ENCODE measurements at regions not wholly inside any gene's neighbourhood (a gene's known extent, or its start where the extent isn't known, plus 50 kb on each side); places are given as distances from the start of the nearest gene placed in this dataset.

DNA sequence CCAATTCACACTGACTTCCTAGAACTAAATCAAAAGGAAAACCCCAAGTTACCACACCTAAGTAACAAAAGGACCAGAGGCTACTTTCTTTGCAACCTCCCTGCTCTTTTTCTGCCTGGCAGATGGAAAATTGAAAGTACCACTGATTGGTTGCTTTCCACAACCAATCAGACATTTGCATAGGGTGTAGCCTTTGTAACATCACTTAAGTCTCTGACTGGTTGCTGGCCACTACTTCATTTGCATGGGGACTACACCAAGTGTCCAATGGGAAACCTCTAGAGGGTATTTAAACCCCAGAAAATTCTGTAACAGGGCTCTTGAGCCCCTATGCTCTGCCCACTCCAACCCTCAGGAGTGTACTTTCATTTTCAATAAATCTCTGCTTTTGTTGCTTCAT, 365.0 kb downstream of the LTN1 start:
- Histone ChIP-seq H3K4me3 (no peak overlapping the region), H3K27ac (no peak overlapping the region), H3K36me3 (ENCODE audit: insufficient read depth in 1 of 2, low read depth in 1 of 2) (no peaks in the 10 kb centered on the region), H3K27me3 (ENCODE audit: insufficient read depth in 3 of 3, low read length in 2 of 3) (no peaks in the 10 kb centered on the region), H3K9me3 (no peaks in the 10 kb centered on the region), H3K4me1 (no peaks in the 10 kb centered on the region)
- DNase-seq (no peak), ATAC-seq (no peak)
- intact Hi-C loops (cut with DNase I) = no loop called here
- TF ChIP-seq, protein P1, sequence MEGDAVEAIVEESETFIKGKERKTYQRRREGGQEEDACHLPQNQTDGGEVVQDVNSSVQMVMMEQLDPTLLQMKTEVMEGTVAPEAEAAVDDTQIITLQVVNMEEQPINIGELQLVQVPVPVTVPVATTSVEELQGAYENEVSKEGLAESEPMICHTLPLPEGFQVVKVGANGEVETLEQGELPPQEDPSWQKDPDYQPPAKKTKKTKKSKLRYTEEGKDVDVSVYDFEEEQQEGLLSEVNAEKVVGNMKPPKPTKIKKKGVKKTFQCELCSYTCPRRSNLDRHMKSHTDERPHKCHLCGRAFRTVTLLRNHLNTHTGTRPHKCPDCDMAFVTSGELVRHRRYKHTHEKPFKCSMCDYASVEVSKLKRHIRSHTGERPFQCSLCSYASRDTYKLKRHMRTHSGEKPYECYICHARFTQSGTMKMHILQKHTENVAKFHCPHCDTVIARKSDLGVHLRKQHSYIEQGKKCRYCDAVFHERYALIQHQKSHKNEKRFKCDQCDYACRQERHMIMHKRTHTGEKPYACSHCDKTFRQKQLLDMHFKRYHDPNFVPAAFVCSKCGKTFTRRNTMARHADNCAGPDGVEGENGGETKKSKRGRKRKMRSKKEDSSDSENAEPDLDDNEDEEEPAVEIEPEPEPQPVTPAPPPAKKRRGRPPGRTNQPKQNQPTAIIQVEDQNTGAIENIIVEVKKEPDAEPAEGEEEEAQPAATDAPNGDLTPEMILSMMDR (IDR thresholded peaks at IDR 0.05) = no peak

DNA sequence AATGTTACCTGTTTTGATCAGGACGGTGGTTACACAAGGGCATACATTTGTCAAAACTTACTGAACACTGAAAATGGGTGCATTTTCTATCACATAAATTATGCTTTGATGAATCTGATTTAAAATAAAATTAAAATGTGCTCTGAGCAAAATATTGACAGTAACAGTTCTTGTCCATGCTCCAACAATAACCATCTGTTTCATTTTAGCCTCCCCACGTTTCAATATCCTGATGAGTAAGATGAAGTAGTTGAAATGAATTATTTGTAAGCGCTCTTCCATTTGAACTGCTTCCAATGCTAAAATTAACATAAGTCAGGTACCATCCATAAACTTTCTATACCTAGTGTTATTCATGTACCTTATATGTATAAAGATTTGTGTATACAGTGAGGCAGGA, 365.4 kb downstream of the LTN1 start:
- 72 to 84% (median 73%) methylated on average over 3 of the region's 3 CpGs for WGBS, 3 donors
- H3K36me3 ChIP-seq (ENCODE audit: insufficient read depth in 1 of 2, low read depth in 1 of 2) = no peaks in the 10 kb centered on the region
- TF ChIP-seq, protein P1 (IDR thresholded peaks at IDR 0.05) = no peak
- H3K9me3 ChIP-seq = no peaks in the 10 kb centered on the region
- no peak overlapping the region for H3K4me3 ChIP-seq
- no peaks in the 10 kb centered on the region for H3K27me3 ChIP-seq (ENCODE audit: insufficient read depth in 3 of 3, low read length in 2 of 3)
- no peak for DNase-seq
- H3K27ac ChIP-seq = no peak overlapping the region
- intact Hi-C loops (cut with DNase I) = no loop called here
- ATAC-seq = no peak
- H3K4me1 ChIP-seq = no peaks in the 10 kb centered on the region

DNA sequence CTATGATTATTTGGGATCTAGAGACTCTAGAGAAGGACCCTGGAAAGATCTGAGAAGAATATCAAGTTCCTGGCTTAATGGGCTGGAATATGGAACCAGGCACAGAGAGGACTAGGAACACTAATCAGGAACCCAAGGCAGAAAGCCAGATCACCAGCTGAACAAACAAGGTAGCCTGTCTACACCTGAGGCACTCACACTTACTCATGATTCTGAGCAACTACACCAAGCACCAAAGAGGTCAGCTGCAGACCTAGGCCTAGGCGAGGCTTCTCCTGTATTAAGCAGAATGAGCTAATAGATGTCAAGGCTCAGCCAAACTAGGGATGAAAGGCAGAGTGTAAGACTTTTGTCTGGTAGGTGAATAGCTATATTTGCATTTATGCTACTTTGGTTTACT, 368.1 kb downstream of the LTN1 start:
- TF ChIP-seq, protein P1 (IDR thresholded peaks at IDR 0.05) = no peak
- WGBS, 3 donors = 94 to 96% (median 96%) methylated on average over 1 of the region's 1 CpG
- no peaks in the 10 kb centered on the region for H3K4me1 ChIP-seq
- ATAC-seq = no peak
- H3K4me3 ChIP-seq = no peak overlapping the region
- DNase-seq = no peak
- intact Hi-C loops (cut with DNase I) = no loop called here
- H3K27me3 ChIP-seq (ENCODE audit: insufficient read depth in 3 of 3, low read length in 2 of 3) = no peaks in the 10 kb centered on the region
- no peaks in the 10 kb centered on the region for H3K36me3 ChIP-seq (ENCODE audit: insufficient read depth in 1 of 2, low read depth in 1 of 2)
- H3K27ac ChIP-seq = no peak overlapping the region
- no peaks in the 10 kb centered on the region for H3K9me3 ChIP-seq

GRCh38 chr21:28617300-28617699, 375.4 kb downstream of the LTN1 start:
- ATAC-seq (no peak), DNase-seq (no peak)
- no peaks in the 10 kb centered on the region for H3K4me1 ChIP-seq
- no peaks in the 10 kb centered on the region for H3K27me3 ChIP-seq (ENCODE audit: insufficient read depth in 3 of 3, low read length in 2 of 3)
- intact Hi-C loops (cut with DNase I) = no loop called here
- no peak overlapping the region for H3K4me3 ChIP-seq
- H3K27ac ChIP-seq = no peak overlapping the region
- H3K36me3 ChIP-seq (ENCODE audit: insufficient read depth in 1 of 2, low read depth in 1 of 2) = no peaks in the 10 kb centered on the region
- no peaks in the 10 kb centered on the region for H3K9me3 ChIP-seq
- TF ChIP-seq, protein P1 (IDR thresholded peaks at IDR 0.05) = no peak
- 96 to 100% (median 98%) methylated on average over 1 of the region's 1 CpG for WGBS, 3 donors

DNA sequence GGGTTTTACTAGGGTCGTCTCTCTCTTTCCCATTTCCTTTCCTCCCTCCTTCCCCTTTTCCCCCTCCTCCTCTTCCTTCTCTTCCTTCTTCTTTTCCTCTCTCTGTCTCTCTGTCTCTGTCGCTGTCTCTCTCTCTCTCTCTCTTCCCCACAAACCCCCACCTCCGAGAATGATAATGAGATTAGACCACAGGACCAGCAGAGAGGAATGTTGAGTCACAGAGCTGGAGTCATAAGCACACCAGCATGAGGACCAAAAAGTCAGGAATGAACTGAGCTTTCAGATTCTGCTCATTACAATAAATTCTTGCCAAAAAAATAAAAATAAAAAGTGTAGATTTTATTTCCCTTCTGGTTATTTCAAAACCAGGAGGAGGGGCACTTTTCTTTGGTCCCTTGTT, 377.4 kb downstream of the LTN1 start:
- H3K27me3 ChIP-seq (ENCODE audit: insufficient read depth in 3 of 3, low read length in 2 of 3) = no peaks in the 10 kb centered on the region
- H3K4me1 ChIP-seq = no peaks in the 10 kb centered on the region
- DNase-seq (no peak), ATAC-seq (no peak)
- WGBS, 3 donors = 80 to 87% (median 86%) methylated on average over 3 of the region's 3 CpGs
- no peaks in the 10 kb centered on the region for H3K9me3 ChIP-seq
- intact Hi-C loops (cut with DNase I) = no loop called here
- H3K27ac ChIP-seq = no peak overlapping the region
- TF ChIP-seq, protein P1 (IDR thresholded peaks at IDR 0.05) = no peak
- H3K36me3 ChIP-seq (ENCODE audit: insufficient read depth in 1 of 2, low read depth in 1 of 2) = no peaks in the 10 kb centered on the region
- no peak overlapping the region for H3K4me3 ChIP-seq

Data from psoas muscle (tissue), 7 donors.